Activated T-cell treated with anti-CD3 and anti-CD28 coated beads for 24 hours (primary cell): ENCODE measurements at regions not wholly inside any gene's neighbourhood (a gene's known extent, or its start where the extent isn't known, plus 50 kb on each side); places are given as distances from the start of the nearest gene placed in this dataset.

ENCODE experiments used
- DNase-seq: peaks from one replicate; pipeline ENCODE4 v3.0.0-alpha.2; 2020; ENCODE audit warnings: low read depth

DNA sequence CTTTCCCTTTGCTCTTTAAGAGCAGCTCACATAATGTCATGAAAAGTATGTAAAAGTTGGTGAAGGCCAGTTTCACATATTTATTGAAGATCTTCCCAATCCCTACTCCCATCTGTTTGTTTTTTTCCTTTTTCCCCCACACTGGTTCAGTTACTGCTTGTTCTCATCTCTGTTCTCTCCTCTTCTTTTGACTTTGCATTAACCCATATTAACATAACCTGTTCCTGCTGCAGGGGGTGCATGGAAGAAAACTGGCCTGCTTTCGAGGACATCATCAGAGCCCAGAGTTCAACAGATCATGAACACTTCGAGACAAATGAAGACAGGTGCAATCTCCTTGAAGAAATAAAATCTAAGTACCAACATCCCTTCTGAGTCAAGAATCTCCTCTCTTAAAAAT lies 93.3 kb upstream of the FAM3C start:
- no peak for DNase-seq

- DNase-seq: no peak
These were observed 92.1 kb upstream of the FAM3C start for GRCh38 chr7:121488111-121488650.

GRCh38 chr7:121486590-121486989 lies 90.5 kb upstream of the FAM3C start:
- no peak for DNase-seq

DNA sequence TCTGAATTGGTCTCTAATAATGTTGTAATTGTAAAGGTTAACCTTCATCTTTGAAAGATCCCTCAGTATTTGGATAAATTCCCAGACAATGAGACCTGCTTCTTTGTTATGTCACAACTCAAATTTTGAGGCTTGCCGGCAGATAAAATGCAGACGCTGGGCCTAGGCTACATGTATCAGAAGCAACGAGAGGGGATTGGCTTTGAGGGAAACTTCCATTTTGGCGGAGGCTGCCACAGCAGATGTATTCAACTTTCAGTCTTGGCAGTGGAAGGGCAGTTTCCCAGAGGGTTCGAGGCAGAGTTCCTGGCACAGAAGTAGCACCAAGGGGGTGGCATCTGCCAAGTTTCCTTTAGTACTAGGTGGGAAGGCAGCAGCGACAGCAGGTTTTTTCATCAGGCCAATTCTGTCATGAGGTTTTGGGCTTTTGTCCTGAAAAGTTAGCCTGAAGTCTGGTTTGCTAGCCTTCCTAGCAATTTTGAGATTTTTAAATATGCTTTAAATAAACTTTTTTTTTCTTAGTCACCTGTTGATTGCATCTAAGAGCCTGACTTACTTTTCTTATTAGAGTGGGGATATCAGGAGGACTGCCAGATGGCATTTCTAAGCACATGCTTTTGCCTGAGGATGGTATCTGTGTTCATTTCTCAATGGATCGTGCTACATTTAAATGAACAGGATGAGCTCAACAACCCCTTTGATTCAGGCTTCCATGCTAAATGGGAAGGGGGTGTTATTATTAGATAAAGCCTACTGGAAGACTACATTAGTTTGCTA lies 89.5 kb upstream of the FAM3C start:
- DNase-seq: no peak

DNA sequence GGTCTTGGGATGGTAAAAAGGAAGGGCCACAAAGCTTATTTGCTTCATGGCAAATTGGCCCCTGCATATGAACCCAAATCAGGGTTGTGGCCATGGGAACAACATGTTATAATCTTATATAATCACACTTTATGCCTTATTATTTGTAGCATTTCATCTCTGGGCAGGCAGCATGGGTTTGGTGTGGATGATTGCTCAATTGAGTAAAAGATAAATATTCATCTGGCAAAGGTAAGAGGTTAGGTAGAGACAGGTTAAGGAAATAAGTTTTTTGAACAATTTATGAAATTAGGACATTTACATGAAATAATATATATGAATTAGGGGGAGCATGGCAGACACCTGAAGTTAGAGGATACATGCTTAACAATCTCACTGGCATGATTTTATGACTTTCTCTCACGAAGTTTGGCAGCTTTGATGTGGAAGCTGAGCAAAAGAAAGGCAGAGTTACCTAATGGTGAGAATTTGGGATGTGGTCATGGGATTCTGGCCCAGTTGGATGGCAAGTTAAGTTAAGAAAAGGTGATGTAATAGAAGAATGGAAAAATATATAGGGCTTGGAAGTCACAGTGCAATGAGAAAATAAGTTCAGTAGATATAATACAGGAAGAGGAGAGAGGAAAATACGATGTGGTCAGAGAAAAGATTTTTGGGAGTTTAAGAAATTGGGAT lies 88.1 kb upstream of the FAM3C start:
- DNase-seq: no peak

DNA sequence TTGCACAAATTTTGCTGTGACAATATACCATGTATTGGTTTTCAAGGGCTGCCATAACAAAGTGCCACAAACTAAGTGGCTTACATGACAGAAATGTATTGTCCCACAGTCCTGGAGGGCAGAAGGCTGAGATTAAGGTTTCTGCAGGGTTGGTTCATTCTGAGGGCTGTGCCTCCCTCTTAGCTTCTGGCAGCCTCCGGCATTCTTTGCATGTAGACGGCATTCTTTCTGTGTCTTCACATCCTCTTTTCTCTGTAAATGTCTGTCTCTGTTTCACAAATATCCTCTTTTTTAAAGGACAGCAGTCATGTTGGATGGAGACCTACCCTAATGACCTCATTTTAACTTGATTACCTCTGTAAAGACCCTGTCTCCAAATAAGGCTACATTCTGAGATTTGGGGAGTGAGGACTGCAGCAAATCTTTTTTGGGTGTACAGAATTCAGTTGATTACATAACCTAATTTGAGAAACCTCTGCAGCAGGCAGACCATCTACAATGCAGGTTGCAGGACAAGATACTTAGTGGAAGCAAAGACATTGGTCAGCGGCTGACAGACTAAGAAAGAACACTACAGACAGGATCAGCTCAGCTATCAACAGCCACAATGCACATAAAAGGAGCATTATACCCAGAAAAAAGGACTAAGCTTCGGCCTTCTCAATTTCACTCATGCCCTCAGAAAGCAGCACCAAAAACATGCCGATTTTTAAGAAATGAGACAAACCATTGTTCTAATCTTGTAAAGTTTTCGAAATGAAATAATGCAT lies 84.6 kb upstream of the FAM3C start:
- DNase-seq: no peak

DNA sequence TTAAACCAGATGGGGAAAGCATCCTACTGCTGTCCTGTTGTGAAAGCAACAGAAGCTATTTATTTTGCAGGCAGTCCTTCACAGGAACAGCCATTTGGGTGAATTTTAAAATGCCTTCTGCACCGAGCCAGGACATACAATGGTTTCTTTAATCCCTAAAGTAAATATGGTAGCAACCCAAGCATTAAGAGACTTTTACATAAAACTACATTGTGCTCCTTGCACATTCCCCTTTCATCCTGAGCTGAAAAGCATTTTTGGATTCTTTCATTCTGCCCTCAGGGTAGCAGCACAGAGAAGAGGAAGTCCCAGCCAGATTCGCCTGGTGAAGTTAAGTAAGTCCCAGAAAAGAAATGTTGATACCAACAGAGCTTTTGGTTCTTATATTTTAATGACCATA lies 84.0 kb upstream of the FAM3C start:
- DNase-seq: no peak

DNA sequence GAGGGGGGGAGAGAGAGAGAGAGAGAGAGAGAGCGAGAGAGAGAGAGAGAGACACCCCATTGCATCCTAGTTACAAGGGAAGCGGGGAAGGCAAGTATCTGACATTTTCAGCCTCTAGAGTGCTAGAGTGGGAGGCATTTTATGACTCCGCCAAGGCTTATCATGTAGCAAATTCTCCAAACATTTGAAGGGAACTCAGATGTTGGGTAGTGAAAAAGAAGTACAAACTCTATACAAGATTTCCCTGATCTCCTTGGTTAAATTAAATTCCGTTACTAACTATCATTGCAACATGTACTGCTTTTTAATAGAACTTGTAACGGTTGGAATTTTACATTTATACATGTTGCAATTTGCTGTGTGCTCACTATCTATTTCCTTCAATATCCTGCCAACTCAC lies 83.4 kb upstream of the FAM3C start:
- DNase-seq: no peak

GRCh38 chr7:121475806-121476205 lies 79.7 kb upstream of the FAM3C start:
- DNase-seq: no peak

- no peak for DNase-seq
These were observed 78.2 kb upstream of the FAM3C start for GRCh38 chr7:121474301-121474673.

GRCh38 chr7:121473645-121474300 lies 77.7 kb upstream of the FAM3C start:
- DNase-seq: no peak

DNA sequence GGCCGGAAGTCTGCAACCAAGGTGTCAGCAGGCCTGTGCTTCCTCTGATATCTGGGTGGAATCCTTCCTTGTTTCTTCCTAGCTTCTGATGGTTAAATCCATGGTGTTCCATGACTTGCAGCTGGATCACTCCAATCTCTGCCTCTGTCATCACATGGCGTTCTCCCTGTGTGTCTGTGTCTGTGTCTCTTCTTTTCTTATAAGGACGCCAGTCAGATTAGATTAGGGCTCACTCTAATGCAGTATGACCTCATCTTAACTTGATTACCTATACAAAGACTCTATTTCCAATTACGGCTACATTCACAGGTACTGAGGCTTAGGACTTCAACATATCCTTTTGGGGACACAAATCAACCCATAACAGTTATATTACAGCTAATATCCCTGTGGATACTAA lies 70.3 kb upstream of the FAM3C start:
- no peak for DNase-seq

DNA sequence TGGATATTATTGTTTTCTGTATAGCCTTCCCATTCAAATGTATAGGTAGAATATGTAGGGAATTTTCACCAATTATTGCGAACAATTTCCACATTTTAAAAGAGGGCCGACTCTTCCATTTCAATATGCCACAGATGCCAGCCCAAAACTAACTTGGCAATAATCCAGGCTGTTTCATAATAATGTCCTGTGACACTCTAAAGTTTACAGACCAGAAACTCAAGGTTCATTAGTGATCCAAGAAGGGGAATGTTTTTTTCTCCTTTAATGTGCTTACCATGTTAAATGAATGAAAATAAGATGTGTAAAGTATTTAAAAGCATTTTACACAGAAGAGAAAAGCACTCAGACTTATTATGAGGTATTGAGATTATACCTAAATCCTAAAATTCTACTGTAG lies 63.0 kb upstream of the FAM3C start:
- DNase-seq: no peak

- no peak for DNase-seq
These were observed 60.8 kb upstream of the FAM3C start for GRCh38 chr7:121456785-121457359.

- DNase-seq: no peak
These were observed 59.9 kb upstream of the FAM3C start for GRCh38 chr7:121456015-121456414.

- DNase-seq: no peak
These were observed 56.3 kb upstream of the FAM3C start for GRCh38 chr7:121452389-121452788.

- DNase-seq: no peak
These were observed 55.4 kb upstream of the FAM3C start for GRCh38 chr7:121451367-121452094.

DNA sequence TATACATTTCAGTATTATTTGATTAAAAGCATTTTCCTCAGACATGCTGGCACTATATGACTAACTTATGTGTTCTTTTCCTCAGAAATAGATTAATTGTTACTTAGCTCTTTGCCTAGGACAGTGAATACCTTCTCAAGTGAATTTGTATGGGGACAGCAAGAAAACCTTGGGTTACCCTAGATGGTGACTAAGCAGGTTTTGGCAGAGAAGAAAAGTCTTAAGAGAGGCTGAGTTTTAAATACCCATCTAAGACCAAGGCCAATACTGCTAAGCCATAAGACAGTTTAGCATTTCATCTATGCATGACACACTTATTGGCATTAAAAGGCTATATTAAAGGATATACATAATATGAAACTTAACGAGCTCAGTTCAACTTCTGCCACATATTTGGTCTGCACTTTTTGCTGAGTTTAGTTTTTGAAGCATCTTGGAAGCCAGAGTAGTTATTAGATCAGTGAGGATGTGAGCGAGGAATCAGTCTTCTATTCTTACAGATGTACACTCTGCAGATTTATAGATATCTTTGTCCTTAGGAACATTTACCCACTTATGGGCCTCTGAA lies 54.6 kb upstream of the FAM3C start:
- no peak for DNase-seq

DNA sequence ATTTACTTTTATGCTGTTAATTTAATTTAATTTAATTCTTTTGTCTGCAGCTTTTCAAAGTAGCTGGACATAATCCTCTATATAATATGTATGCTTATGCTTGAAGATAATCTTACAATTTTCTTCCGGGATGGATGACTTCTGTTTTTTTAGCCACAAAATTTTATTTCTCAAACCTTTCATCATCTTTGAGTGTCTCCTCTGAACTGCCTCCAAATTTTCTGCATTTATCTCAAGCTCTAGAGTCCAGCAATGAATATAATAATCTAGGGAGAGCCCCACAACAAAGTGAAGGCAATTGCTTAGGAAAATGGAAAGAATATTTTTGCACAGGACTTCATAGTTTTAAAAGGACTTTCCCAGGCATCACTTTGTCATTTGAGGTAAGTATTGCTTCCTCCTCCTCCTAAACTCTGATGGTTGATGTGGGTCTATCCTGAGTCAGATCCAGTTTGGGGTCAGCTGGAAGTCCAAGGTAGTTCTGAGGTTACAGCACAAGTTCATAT lies 53.7 kb upstream of the FAM3C start:
- DNase-seq: no peak

- DNase-seq: no peak
These were observed 53.2 kb upstream of the FAM3C start for GRCh38 chr7:121449329-121449728.

DNA sequence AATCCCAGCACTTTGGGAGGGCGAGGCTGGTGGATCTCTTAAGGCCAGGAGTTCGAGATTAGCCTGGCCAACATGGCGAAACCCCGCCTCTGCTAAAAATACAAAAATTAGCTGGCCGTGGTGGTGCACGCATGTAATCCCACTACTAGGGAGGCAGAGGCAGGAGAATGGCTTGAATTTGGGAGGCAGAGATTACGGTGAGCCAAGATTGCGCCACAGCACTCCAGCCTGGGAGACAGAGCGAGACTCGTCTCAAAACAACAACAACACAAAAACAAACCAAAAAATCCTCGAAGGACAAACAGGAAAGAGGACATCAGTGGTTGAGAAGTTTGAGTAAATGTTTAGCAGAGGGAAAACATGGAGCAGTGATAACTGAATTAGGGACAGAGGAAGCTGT lies 52.3 kb upstream of the FAM3C start:
- no peak for DNase-seq
